K562 (cell line): ENCODE measurements at regions not wholly inside any gene's neighbourhood (a gene's known extent, or its start where the extent isn't known, plus 50 kb on each side); places are given as distances from the start of the nearest gene placed in this dataset.

ENCODE experiments used
- ATAC-seq: fragments of 200-7000 bp; cut with Tn5 transposase; 3 replicates; pipeline ENCODE4 v1.9.1; 2020; ENCODE audit warnings: moderate library complexity
- BruUV-seq: library from RNA; stranded (reverse); fragments of 400-500 nt; replicated peaks from 2 replicates; lab custom pipeline; 2021; lab: Mats Ljungman, UMichigan
- CTCF ChIA-PET: fragments of 300-600 bp; formaldehyde crosslinking; extraction: SDS; loops from one replicate; lab custom pipeline; 2021; ENCODE audit warnings: low intra/inter-chr PET ratio; lab: Yijun Ruan, JAX
- POLR2A ChIA-PET: fragments of 300-600, 350-650 bp; sonication (Branson Sonifier 250); formaldehyde crosslinking; extraction: SDS; loops from one replicate; lab custom pipeline; 2021; ENCODE audit warnings: antibody characterized with exemption, inconsistent platforms; lab: Yijun Ruan, JAX
- DNase-seq, 4 experiments: peaks; one replicate each; pipeline versions ENCODE4 v3.0.0 to v3.0.0-alpha.2; 2011 to 2018; ENCODE audit warnings: low spot score in 3 of 4, mixed read lengths in 3 of 4; ENCODE audit errors: extremely low read depth in 1 of 4
- FAIRE-seq: peaks from 2 replicates; lab custom pipeline; 2011; peaks lifted over from hg19 to GRCh38; lab: Jason Lieb, UNC
- H2AFZ ChIP-seq: 2 replicates; pipeline ENCODE4 v1.6.0; 2011; ENCODE audit warnings: low read depth, low read length, control low read depth, inconsistent platforms
- H3K27ac ChIP-seq: fragments of 200-600 bp; 3 replicates; pipeline ENCODE4 v1.8.0; 2011; ENCODE audit warnings: low read depth, mild to moderate bottlenecking, control low read depth, inconsistent platforms, low read length, moderate library complexity, mixed read lengths; ENCODE audit errors: extremely low read depth
- H3K27me3 ChIP-seq, 2 experiments: fragments of 300-600 bp in 1 of 2; 2 replicates in 1 of 2; 3 replicates in 1 of 2; pipeline versions ENCODE4 v1.6.0 to v1.8.0; 2011; ENCODE audit warnings: inconsistent platforms in 2 of 2, low read length in 2 of 2, mild to moderate bottlenecking in 1 of 2, mixed read lengths in 1 of 2, moderate library complexity in 1 of 2; ENCODE audit not compliant: control insufficient read depth in 2 of 2, insufficient read depth in 2 of 2
- H3K36me3 ChIP-seq: fragments of 300-600 bp; 3 replicates; pipeline ENCODE4 v1.8.0; 2011; ENCODE audit warnings: mild to moderate bottlenecking, low read length, inconsistent platforms; ENCODE audit not compliant: control insufficient read depth, insufficient read depth
- H3K4me1 ChIP-seq, 2 experiments: fragments of 200-600 bp in 1 of 2; replicated peaks in 1 of 2; 2 replicates in 1 of 2; 3 replicates in 1 of 2; pipeline versions ENCODE4 v1.5.1 to v1.8.0; 2011; ENCODE audit warnings: inconsistent platforms in 2 of 2, low read length in 2 of 2, mild to moderate bottlenecking in 1 of 2, mixed read lengths in 1 of 2, moderate library complexity in 1 of 2; ENCODE audit not compliant: control insufficient read depth in 2 of 2, insufficient read depth in 2 of 2
- H3K4me2 ChIP-seq: 2 replicates; pipeline ENCODE4 v1.6.1; 2011; ENCODE audit warnings: low read length, control low read depth, inconsistent platforms, mixed read lengths; ENCODE audit not compliant: insufficient read depth
- H3K4me3 ChIP-seq: fragments of 200-600 bp; sonication (generic), shearing (Covaris generic); 2 replicates; pipeline ENCODE4 v1.5.1; 2016; ENCODE audit warnings: control low read depth, inconsistent platforms
- H3K79me2 ChIP-seq: fragments of 200-600 bp; 3 replicates; pipeline ENCODE4 v1.8.0; 2011; ENCODE audit warnings: low read length, inconsistent platforms; ENCODE audit not compliant: control insufficient read depth, insufficient read depth
- H3K9ac ChIP-seq, 2 experiments: 2 replicates each; pipeline versions ENCODE4 v1.6.0 to v1.6.1; 2011; ENCODE audit warnings: low read depth in 2 of 2, low read length in 2 of 2, control low read depth in 1 of 2, inconsistent platforms in 1 of 2, mild to moderate bottlenecking in 1 of 2, mixed read lengths in 1 of 2; ENCODE audit not compliant: insufficient read depth in 1 of 2
- H3K9me1 ChIP-seq: one replicate; pipeline ENCODE4 v1.6.0; 2011; ENCODE audit warnings: inconsistent platforms, mild to moderate bottlenecking, low read length, moderate library complexity; ENCODE audit not compliant: control insufficient read depth, insufficient read depth
- H3K9me3 ChIP-seq: replicated peaks from 2 replicates; pipeline ENCODE4 v1.5.1; 2011; ENCODE audit warnings: low read depth, low read length, inconsistent platforms; ENCODE audit not compliant: control insufficient read depth, insufficient read depth
- H4K20me1 ChIP-seq: replicated peaks from 2 replicates; pipeline ENCODE4 v1.6.1; 2011; ENCODE audit warnings: low read length, inconsistent platforms, mixed read lengths; ENCODE audit not compliant: control insufficient read depth, insufficient read depth
- CHD1 ChIP-seq: fragments of 200-600 bp; sonication (generic); IDR thresholded peaks from one replicate; pipeline ENCODE4 v1.6.1; 2012; ENCODE audit warnings: mild to moderate bottlenecking, moderate library complexity, low read length, inconsistent platforms
- ETV1 ChIP-seq: fragments of 450-650 bp; conservative IDR thresholded peaks from 2 replicates; pipeline ENCODE4 v1.6.1; 2016; ENCODE audit warnings: missing genetic modification characterization, control low read depth, low read depth, missing compliant biosample characterization
- FOS ChIP-seq: IDR thresholded peaks from 3 replicates; pipeline ENCODE4 v1.6.1; 2011; ENCODE audit not compliant: insufficient read length; ENCODE audit errors: extremely low read depth
- GATAD2B ChIP-seq: fragments of 450-650 bp; IDR thresholded peaks from 2 replicates; pipeline ENCODE4 v1.6.1; 2017; ENCODE audit warnings: mild to moderate bottlenecking, borderline replicate concordance
- IFI16 ChIP-seq: fragments of 250-450 bp; sonication (Bioruptor Pico); IDR thresholded peaks from 2 replicates; pipeline ENCODE4 v2.1.2; 2022; ENCODE audit warnings: mild to moderate bottlenecking, inconsistent platforms
- MAX ChIP-seq: sonication (generic); formaldehyde crosslinking; IDR thresholded peaks from 2 replicates; pipeline ENCODE4 v1.9.0; 2022; ENCODE audit warnings: mild to moderate bottlenecking, missing genetic modification reagents
- MED1 ChIP-seq: sonication (generic); formaldehyde crosslinking; IDR thresholded peaks from 2 replicates; pipeline ENCODE4 v1.8.1; 2023; ENCODE audit warnings: missing genetic modification reagents, borderline replicate concordance
- NR2C2 ChIP-seq, 2 experiments: fragments of 200-800 bp in 1 of 2; sonication (Bioruptor generic) in 1 of 2; sonication (generic) in 1 of 2; formaldehyde crosslinking in 1 of 2; IDR thresholded peaks; 2 replicates each; pipeline versions ENCODE4 v1.6.1 to v1.8.0; 2016 to 2022; ENCODE audit warnings: mild to moderate bottlenecking in 1 of 2, missing compliant biosample characterization in 1 of 2, missing genetic modification characterization in 1 of 2, missing genetic modification reagents in 1 of 2
- ZNF408 ChIP-seq: fragments of 250-450 bp; sonication (Bioruptor Pico); IDR thresholded peaks from 2 replicates; pipeline ENCODE4 v1.4.0; 2020; ENCODE audit warnings: low read depth, mild to moderate bottlenecking, moderate library complexity
- WGBS: fragments of 100-300 bp; shearing (Covaris generic); methylation state at CpG from one replicate; pipeline ENCODE4 v1.1.6; 2016; ENCODE audit warnings: low coverage, mixed read lengths; ENCODE audit not compliant: insufficient coverage; ENCODE audit errors: missing lambda C conversion rate; 5-methylcytosine and 5-hydroxymethylcytosine counted together
- in situ Hi-C: fragments of 300-500 bp; cut with MboI; formaldehyde crosslinking; loops from 4 replicates; pipeline ENCODE4 v1.15.0; 2018; ENCODE audit warnings: inconsistent platforms, mixed read lengths
- intact Hi-C: fragments of 100-400 bp; cut with micrococcal nuclease; formaldehyde crosslinking; loops from 2 replicates; pipeline ENCODE4 v1.14.2; 2022
- TF ChIP-seq, protein P1 (sequence below): sonication (generic); formaldehyde crosslinking; IDR thresholded peaks from 2 replicates; pipeline ENCODE4 v1.8.0; 2022; ENCODE audit warnings: mild to moderate bottlenecking, missing genetic modification reagents
- TF ChIP-seq, protein P2 (sequence below): fragments of 450-650 bp; IDR thresholded peaks from 2 replicates; pipeline ENCODE4 v1.6.1; 2018; ENCODE audit not compliant: partially characterized antibody

- no peak overlapping the region for H3K4me3 ChIP-seq
- no peaks in the 10 kb centered on the region for H3K79me2 ChIP-seq
- no peak for DNase-seq
- in situ Hi-C loops = no loop called here
- no peaks in the 10 kb centered on the region for H3K9me3 ChIP-seq
- no peak overlapping the region for H3K9ac ChIP-seq
- H3K27me3 ChIP-seq = no peaks in the 10 kb centered on the region
- BruUV-seq = no TSS peak
- no peak overlapping the region for H3K4me2 ChIP-seq
- ChIA-PET CTCF (no interaction called here), POLR2A (no interaction called here)
- no peak overlapping the region for H2AFZ ChIP-seq
- no peaks in the 10 kb centered on the region for H3K9me1 ChIP-seq
- FAIRE-seq = no peak
- no peaks in the 10 kb centered on the region for H3K36me3 ChIP-seq
- WGBS = 0% methylated on average over 9 of the region's 9 CpGs
- intact Hi-C loops = no loop called here
- ATAC-seq = no peak
- no peaks in the 10 kb centered on the region for H4K20me1 ChIP-seq
- no peak overlapping the region for H3K27ac ChIP-seq
- H3K4me1 ChIP-seq = no peaks in the 10 kb centered on the region
- TF ChIP-seq GATAD2B (no peak), CHD1 (no peak), ZNF408 (CRISPR knock-in tag) (no peak), ETV1 (tag) (no peak), MAX (CRISPR knock-in tag) (no peak), FOS (no peak), MED1 (CRISPR knock-in tag) (no peak), NR2C2 (CRISPR knock-in tag; IDR thresholded peaks at IDR 0.05) (no peak), NR2C2 (tag; IDR thresholded peaks at IDR 0.05) (no peak), IFI16 (CRISPR knock-in tag) (no peak)
- TF ChIP-seq, protein P1, sequence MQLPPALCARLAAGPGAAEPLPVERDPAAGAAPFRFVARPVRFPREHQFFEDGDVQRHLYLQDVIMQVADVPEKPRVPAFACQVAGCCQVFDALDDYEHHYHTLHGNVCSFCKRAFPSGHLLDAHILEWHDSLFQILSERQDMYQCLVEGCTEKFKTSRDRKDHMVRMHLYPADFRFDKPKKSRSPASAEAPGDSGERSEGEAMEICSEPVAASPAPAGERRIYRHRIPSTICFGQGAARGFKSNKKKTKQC (CRISPR knock-in tag) = no peak
- TF ChIP-seq, protein P2, sequence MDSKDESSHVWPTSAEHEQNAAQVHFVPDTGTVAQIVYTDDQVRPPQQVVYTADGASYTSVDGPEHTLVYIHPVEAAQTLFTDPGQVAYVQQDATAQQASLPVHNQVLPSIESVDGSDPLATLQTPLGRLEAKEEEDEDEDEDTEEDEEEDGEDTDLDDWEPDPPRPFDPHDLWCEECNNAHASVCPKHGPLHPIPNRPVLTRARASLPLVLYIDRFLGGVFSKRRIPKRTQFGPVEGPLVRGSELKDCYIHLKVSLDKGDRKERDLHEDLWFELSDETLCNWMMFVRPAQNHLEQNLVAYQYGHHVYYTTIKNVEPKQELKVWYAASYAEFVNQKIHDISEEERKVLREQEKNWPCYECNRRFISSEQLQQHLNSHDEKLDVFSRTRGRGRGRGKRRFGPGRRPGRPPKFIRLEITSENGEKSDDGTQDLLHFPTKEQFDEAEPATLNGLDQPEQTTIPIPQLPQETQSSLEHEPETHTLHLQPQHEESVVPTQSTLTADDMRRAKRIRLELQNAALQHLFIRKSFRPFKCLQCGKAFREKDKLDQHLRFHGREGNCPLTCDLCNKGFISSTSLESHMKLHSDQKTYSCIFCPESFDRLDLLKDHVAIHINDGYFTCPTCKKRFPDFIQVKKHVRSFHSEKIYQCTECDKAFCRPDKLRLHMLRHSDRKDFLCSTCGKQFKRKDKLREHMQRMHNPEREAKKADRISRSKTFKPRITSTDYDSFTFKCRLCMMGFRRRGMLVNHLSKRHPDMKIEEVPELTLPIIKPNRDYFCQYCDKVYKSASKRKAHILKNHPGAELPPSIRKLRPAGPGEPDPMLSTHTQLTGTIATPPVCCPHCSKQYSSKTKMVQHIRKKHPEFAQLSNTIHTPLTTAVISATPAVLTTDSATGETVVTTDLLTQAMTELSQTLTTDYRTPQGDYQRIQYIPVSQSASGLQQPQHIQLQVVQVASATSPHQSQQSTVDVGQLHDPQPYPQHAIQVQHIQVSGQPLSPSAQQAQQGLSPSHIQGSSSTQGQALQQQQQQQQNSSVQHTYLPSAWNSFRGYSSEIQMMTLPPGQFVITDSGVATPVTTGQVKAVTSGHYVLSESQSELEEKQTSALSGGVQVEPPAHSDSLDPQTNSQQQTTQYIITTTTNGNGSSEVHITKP = no peak
Observed at GRCh38 chr5:125348936-125349831, 602.7 kb upstream of the ZNF608 start.
